ENCODE measurements at regions not wholly inside any gene's neighbourhood (a gene's known extent, or its start where the extent isn't known, plus 50 kb on each side); places are given as distances from the start of the nearest gene placed in this dataset.

GRCh38 chr16:65202461-65202860 is 80.6 kb upstream of the CDH11 start:
- TF ChIP-seq, protein P1, sequence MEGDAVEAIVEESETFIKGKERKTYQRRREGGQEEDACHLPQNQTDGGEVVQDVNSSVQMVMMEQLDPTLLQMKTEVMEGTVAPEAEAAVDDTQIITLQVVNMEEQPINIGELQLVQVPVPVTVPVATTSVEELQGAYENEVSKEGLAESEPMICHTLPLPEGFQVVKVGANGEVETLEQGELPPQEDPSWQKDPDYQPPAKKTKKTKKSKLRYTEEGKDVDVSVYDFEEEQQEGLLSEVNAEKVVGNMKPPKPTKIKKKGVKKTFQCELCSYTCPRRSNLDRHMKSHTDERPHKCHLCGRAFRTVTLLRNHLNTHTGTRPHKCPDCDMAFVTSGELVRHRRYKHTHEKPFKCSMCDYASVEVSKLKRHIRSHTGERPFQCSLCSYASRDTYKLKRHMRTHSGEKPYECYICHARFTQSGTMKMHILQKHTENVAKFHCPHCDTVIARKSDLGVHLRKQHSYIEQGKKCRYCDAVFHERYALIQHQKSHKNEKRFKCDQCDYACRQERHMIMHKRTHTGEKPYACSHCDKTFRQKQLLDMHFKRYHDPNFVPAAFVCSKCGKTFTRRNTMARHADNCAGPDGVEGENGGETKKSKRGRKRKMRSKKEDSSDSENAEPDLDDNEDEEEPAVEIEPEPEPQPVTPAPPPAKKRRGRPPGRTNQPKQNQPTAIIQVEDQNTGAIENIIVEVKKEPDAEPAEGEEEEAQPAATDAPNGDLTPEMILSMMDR (IDR thresholded peaks at IDR 0.05; ENCODE audit: insufficient read depth, low read depth, low read length), result no peak
- TF ChIP-seq EZH2 (IDR thresholded peaks at IDR 0.05; ENCODE audit: insufficient read depth, low read length), result no peak
